SK-N-MC (cell line): ENCODE measurements at regions not wholly inside any gene's neighbourhood (a gene's known extent, or its start where the extent isn't known, plus 50 kb on each side); places are given as distances from the start of the nearest gene placed in this dataset.
A peak's percentile ranks its signal among the peaks of the same experiment; 100 is the strongest.

ENCODE experiments used
- DNase-seq: peaks from one replicate; pipeline ENCODE4 v3.0.0-alpha.2; 2011; ENCODE audit warnings: low read depth, low spot score
- H3K27ac ChIP-seq: fragments of 200-600 bp; sonication (generic); 2 replicates; pipeline ENCODE4 v1.5.1; 2016; ENCODE audit warnings: mixed run types
- H3K36me3 ChIP-seq: fragments of 200-600 bp; sonication (generic); 2 replicates; pipeline ENCODE4 v1.6.1; 2017; ENCODE audit warnings: antibody characterized with exemption, low read length, mixed read lengths; ENCODE audit not compliant: insufficient read depth
- H3K4me3 ChIP-seq: fragments of 200-600 bp; sonication (generic); 2 replicates; pipeline ENCODE4 v1.5.1; 2016
- H3K9ac ChIP-seq: fragments of 200-600 bp; sonication (generic); 2 replicates; pipeline ENCODE4 v1.8.0; 2017; ENCODE audit warnings: mixed run types, mixed read lengths; ENCODE audit not compliant: insufficient read length
- H3K9me3 ChIP-seq: fragments of 200-600 bp; sonication (generic); 2 replicates; pipeline ENCODE4 v1.6.1; 2017; ENCODE audit warnings: low read depth, mild to moderate bottlenecking, antibody characterized with exemption, low read length, moderate library complexity, mixed read lengths
- EZH2 ChIP-seq: fragments of 200-600 bp; sonication (generic); IDR thresholded peaks from one replicate; pipeline ENCODE4 v1.6.1; 2017; ENCODE audit warnings: antibody characterized with exemption
- FOXP2 ChIP-seq: optimal IDR thresholded peaks from 2 replicates; pipeline ENCODE3; 2011; ENCODE audit warnings: mild to moderate bottlenecking, moderate library complexity; ENCODE audit not compliant: insufficient read depth; ENCODE audit errors: extremely low read length, control extremely low read depth
- POLR2AphosphoS5 ChIP-seq: IDR thresholded peaks from 2 replicates; pipeline ENCODE4 v1.6.1; 2012; ENCODE audit warnings: mild to moderate bottlenecking, low read depth, low read length, borderline replicate concordance

DNA sequence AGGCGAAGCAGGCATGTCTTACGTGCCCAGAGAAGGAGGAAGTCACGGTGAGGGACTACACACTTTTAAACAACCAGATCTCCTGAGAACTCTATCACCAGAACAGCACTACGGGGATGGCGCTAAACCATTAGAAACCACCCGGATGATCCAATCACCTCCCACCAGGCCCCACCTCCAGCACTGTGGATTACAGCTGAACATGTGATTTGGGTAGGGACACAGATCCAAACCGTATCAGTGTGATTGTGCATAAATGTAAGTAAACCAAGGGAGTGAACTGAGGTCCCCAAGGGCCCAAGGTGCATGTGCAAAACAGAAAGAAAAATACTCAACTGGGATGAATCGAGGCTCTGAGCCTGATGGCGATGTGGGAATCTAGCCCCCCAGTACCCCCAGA, 134.2 kb downstream of the DICER1 start:
- Histone ChIP-seq H3K27ac (no peak overlapping the region), H3K9me3 (peaks cover 4% of the 10 kb centered on the region; the same call in 1 of the 2 replicates), H3K9ac (no peak overlapping the region), H3K4me3 (no peak overlapping the region), H3K36me3 (no peaks in the 10 kb centered on the region)
- DNase-seq = no peak
- TF ChIP-seq EZH2 (no peak), FOXP2 (no peak), POLR2AphosphoS5 (no peak)

DNA sequence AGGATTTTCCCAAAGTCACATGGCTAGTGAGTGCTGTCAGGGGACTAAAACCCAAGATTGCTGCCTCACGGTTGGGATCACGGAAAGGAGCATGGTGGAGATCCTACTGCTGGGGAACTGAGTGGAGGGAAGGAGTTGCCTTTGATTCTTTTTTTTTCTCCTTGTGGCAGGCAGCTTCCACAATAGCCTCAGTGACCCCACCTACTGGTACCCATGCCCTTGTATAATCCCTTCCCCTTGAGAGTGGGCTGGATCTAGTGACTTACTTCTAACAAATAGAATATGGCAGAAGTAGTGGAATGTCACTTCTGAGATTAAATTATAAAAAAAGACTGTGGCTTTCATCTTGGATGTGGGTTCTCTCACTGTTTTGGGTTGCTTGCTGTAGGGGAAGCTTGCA, 135.7 kb downstream of the DICER1 start:
- no peaks in the 10 kb centered on the region for H3K36me3 ChIP-seq
- TF ChIP-seq FOXP2 = no peak
- TF ChIP-seq EZH2 = no peak
- TF ChIP-seq POLR2AphosphoS5 = no peak
- H3K4me3 ChIP-seq = no peak overlapping the region
- peaks cover 4% of the 10 kb centered on the region; the same call in 1 of the 2 replicates for H3K9me3 ChIP-seq
- no peak for DNase-seq
- H3K27ac ChIP-seq = peak overlapping the region; percentile 72
- H3K9ac ChIP-seq = no peak overlapping the region

DNA sequence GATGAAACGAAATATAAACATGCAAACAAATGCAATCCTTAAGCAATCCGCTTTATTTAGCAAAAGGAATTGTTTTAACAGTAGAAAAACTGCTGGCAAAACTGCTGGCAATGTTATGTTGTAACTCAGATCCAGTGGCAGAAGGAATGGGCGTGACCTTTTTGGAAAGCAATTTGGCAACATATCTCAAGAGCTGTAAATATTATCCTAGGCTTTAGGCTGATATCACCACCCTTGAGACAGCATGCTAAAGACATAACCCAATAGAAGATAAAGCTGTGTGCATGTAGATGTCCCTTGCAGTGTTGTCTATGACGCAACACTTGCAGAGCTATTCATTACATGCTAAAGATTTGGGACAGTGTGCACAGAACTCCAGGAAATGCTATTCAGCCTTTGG, 138.5 kb downstream of the DICER1 start:
- Histone ChIP-seq H3K4me3 (no peak overlapping the region), H3K9ac (no peak overlapping the region), H3K36me3 (no peaks in the 10 kb centered on the region), H3K27ac (peak overlapping the region; percentile 47; the same call in 1 of the 2 replicates), H3K9me3 (peaks cover 4% of the 10 kb centered on the region; the same call in 1 of the 2 replicates)
- TF ChIP-seq FOXP2 = peak; percentile 8
- no peak for TF ChIP-seq POLR2AphosphoS5
- peak; percentile 52 for DNase-seq

DNA sequence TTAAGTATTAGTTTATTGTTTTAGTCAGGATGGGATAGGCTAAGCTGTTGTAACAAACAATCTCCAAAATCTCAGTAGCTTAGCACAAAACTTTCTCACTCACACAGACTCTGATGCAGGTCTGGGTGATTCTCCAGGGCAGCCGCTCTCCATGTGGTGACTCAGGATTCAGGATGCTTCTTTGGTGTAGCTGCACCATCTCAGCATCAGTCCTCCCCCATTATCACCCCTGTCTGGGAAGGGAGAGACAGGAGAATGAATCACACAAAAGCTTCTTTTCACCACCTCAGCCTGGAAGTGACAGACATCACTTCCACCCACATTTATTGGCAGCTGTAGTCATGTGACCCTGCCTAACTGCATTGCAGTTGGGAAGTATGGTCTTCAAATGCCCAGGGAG, 142.3 kb downstream of the DICER1 start:
- Histone ChIP-seq H3K9me3 (no peaks in the 10 kb centered on the region), H3K4me3 (no peak overlapping the region), H3K36me3 (no peaks in the 10 kb centered on the region), H3K27ac (no peak overlapping the region), H3K9ac (no peak overlapping the region)
- TF ChIP-seq EZH2 = no peak
- no peak for TF ChIP-seq FOXP2
- DNase-seq = no peak

DNA sequence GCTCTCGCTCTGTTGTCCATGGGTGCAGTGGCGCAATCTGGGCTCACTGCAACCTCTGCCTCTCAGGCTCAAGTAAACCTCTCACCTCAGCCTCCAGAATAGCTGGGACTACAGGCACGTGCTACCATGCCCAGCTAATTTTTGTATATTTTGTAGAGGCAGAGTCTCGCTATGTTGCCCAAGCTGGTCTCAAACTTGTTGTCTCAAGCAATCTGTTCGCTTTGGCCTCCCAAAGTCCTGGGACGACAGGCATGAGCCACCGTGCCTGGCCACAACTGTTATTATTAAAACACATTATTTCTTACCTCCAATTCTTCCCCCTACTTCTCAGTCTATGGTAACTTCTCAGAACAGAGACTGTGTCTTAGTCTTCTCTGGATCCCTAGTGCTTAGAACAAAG, 143.3 kb downstream of the DICER1 start:
- TF ChIP-seq EZH2 = no peak
- TF ChIP-seq FOXP2 = no peak
- no peak for TF ChIP-seq POLR2AphosphoS5
- Histone ChIP-seq H3K27ac (no peak overlapping the region), H3K36me3 (no peaks in the 10 kb centered on the region), H3K4me3 (no peak overlapping the region), H3K9ac (no peak overlapping the region), H3K9me3 (no peaks in the 10 kb centered on the region)
- no peak for DNase-seq

DNA sequence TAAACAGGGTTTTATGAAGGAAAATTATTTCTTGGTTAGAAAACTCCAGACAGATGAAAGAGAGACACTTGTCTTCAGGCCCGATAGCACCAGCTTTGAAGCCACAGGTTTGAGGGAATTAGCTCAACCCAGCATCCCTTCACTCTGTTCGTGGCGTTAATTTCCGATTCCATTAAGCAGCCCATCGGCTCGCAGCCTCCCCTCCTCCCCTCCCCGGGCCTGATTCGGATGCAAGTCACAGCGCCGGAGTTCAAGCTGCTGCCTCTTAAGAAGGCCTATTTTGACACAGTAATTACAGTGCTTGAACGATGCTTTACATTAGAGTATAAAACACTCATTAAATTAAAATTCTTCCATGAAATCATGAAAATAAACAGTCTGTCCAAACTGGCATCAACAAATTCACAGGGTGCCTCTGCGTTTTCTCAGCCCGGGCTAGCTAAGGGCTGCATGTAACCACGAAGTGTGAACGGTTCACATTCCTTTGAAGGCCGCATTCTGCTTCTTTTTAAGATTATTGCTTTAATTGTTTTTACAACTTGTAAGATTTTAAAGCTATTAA, 145.8 kb downstream of the DICER1 start:
- Histone ChIP-seq H3K4me3 (no peak overlapping the region), H3K9me3 (no peaks in the 10 kb centered on the region), H3K36me3 (no peaks in the 10 kb centered on the region), H3K27ac (no peak overlapping the region), H3K9ac (no peak overlapping the region)
- TF ChIP-seq FOXP2 (no peak), POLR2AphosphoS5 (no peak), EZH2 (no peak)
- no peak for DNase-seq

DNA sequence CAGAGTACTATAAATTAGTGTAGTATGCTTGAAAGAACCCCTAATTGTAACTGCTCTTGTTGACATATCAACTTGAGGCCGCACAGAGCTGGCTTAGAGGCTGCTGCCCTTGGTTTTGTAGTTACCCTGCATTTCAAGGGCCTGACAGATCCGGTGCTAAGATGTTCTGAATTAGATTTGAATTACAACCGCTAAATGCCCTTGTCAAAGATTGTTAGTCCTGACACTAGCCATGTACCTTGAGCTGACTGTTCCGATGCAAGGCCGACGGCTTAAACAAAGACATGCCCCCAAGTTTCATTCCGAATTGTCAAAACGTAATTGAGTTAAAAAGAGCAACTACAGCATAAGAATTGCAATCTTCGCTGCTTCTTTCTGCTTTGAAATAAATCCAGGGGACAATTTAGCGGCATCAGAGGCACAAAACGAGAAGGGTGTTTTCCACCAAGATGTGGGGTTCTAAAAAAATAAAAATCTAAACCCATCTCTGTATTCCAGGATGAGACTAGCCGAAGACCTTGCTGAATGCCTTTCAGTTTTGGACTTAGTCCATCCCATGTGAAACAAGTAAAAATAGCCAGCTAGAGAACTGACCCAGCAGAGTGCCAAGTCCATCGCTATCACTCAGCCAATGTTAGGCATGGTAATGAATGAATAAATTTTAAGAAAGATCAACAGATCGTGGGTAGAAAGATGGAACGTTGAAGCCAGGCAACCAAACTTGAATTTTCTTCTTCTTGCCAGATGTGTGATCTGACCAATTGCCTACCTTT, 148.7 kb downstream of the DICER1 start:
- no peaks in the 10 kb centered on the region for H3K36me3 ChIP-seq
- no peaks in the 10 kb centered on the region for H3K9me3 ChIP-seq
- TF ChIP-seq EZH2 (no peak), POLR2AphosphoS5 (no peak), FOXP2 (no peak)
- H3K27ac ChIP-seq = no peak overlapping the region
- no peak overlapping the region for H3K4me3 ChIP-seq
- DNase-seq = no peak
- H3K9ac ChIP-seq = no peak overlapping the region

DNA sequence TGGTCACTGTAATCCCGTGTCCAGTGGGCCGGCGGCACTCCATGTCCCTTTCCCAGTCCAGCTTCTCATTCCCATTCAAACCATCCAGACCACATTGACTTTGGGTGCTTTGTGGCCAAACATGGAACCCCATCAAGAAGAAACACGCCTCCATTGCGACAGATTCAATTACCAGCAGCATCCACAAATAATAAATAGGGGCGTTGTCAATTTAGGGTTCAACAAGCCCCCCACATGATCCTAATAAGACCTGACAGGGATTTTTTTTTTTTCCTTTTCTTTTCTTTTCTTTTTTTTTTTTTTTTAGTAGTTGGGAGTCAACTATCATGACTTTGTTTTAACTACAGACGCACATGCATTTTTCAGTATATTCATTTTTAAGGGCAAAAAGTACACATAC, 149.4 kb downstream of the DICER1 start:
- no peaks in the 10 kb centered on the region for H3K9me3 ChIP-seq
- no peak for DNase-seq
- H3K27ac ChIP-seq = no peak overlapping the region
- no peaks in the 10 kb centered on the region for H3K36me3 ChIP-seq
- TF ChIP-seq EZH2 (no peak), POLR2AphosphoS5 (no peak), FOXP2 (no peak)
- H3K4me3 ChIP-seq = no peak overlapping the region
- H3K9ac ChIP-seq = no peak overlapping the region

DNA sequence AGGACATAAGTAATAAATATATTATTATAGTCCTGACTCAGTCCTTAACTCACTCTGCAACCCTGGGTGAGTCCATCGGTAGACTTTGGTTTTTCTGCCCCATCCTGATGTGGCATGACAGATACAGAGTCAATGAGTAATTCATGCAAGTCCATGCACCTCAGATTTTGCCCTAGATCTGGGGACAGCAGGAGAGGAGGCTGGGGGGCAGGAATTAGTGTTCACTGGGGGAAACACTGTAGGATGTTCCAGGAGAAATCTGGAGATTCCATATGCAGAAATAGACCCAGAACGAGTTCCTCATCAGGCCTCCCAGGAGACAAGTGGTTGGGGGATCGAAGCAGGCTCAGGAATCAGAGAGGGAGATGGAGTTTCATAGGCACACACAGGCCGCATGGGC, 150.8 kb downstream of the DICER1 start:
- DNase-seq = no peak
- Histone ChIP-seq H3K9ac (no peak overlapping the region), H3K4me3 (no peak overlapping the region), H3K9me3 (no peaks in the 10 kb centered on the region), H3K27ac (no peak overlapping the region), H3K36me3 (no peaks in the 10 kb centered on the region)
- TF ChIP-seq EZH2 (no peak), POLR2AphosphoS5 (no peak), FOXP2 (no peak)
